HG02610 (cell line): ENCODE measurements at regions not wholly inside any gene's neighbourhood (a gene's known extent, or its start where the extent isn't known, plus 50 kb on each side); places are given as distances from the start of the nearest gene placed in this dataset.
"Not testable (repeated sequence)": the region's sequence is repeated elsewhere in the genome, so short reads cannot be mapped to it uniquely, and the experiment has no call there.

Experiments
- ATAC-seq: cut with Tn5 transposase; IDR thresholded peaks from one replicate; pipeline ENCODE4 v1.9.1; 2021; ENCODE audit warnings: mild to moderate bottlenecking, moderate library complexity; ENCODE audit not compliant: unreplicated experiment

GRCh38 chr12:3418609-3419390, 72.2 kb upstream of the PRMT8 start:
- ATAC-seq: no peak

GRCh38 chr12:3419558-3419957, 71.4 kb upstream of the PRMT8 start:
- ATAC-seq: no peak

GRCh38 chr12:3420693-3421092, 70.3 kb upstream of the PRMT8 start:
- no peak for ATAC-seq

GRCh38 chr12:3421191-3421978, 69.6 kb upstream of the PRMT8 start:
- no peak for ATAC-seq

- ATAC-seq: not testable (repeated sequence)
Measured at GRCh38 chr12:3424796-3425195, 66.2 kb upstream of the PRMT8 start.

DNA sequence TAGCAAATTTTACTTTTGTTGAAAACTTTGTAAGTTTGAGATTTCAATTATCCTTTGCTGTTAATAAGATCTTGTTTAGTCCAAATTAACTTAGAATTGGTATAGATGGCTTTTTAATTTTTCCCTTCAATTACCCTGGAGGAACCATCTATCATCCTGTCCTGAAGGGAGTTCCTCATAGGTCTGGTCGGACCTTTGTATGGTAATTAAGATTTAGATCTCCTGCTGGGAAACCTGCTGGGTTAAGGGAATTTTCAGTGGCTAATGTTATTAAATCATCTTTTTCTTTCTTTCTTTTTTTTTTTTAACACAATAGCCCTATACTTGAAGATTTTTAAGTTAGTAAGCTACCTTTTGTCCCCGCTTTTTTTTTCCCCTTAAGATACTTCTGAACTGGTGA, 63.0 kb upstream of the PRMT8 start:
- no peak for ATAC-seq

DNA sequence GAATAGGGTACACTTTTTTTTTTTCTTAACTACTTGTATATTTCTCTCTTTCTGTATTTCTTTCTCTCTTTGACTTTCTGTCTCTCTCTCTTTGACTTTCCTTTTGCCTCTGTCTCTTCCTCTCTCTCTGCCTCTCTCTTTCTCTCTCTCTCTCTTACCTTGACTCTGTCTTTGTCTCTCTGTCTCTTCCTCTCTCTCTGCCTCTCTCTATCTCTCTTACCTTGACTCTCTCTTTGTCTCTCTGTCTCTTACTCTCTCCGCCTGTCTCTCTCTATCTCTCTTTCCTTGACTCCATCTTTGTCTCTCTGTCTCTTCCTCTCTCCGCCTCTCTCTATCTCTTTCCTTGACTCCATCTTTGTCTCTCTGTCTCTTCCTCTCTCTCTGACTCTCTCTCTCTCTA, 62.4 kb upstream of the PRMT8 start:
- no peak for ATAC-seq

- not testable (repeated sequence) for ATAC-seq
Measured at GRCh38 chr12:3429523-3429922, 61.5 kb upstream of the PRMT8 start.

GRCh38 chr12:3431686-3432085, 59.3 kb upstream of the PRMT8 start:
- ATAC-seq: no peak

DNA sequence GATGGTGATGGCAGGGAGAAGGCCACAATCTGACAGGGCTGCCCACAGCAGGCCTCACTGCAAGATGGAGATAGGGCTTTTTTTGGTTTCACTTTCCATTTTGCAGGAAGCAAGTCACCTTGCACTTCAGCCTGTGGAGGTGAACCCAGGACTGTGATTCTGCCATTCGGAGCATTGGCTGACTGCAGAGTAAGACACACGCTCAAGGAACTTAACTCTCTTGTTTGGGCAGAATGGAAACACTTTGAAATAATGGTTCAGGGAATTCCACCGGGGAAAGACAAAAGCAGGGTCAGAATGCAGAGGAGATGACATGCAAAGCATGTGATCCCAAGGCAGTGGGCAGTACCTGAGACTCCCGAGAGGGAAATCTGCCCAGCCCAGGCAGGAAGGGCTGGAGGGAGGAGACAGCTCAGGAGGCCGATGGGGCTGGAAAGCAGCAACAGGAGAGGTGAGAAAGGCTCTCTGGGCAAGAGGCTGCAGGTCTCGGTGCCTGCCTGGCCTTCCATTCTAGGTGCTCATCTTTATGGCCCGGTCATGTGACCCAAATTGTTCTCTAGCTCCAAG, 58.7 kb upstream of the PRMT8 start:
- no peak for ATAC-seq

DNA sequence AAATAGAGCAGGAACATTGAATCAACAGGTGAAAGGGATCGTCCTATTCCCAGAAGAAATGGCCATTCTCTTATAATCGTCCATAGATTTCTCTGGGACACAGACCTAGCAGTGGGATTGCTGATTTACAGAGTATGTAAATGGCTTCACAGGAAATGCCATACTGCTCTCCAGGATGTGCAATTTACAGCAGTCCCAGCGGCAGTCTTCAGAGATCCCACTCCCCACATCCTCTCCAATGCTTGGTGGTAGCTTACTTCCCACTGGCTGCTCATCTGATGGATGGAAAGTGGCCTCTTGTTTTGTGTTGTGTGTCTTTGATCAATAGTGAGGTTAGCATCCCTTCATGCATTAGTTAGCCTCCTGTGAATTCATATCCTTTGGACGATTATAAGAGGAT, 58.1 kb upstream of the PRMT8 start:
- no peak for ATAC-seq

- no peak for ATAC-seq
Measured at GRCh38 chr12:3436461-3437065, 54.4 kb upstream of the PRMT8 start.

DNA sequence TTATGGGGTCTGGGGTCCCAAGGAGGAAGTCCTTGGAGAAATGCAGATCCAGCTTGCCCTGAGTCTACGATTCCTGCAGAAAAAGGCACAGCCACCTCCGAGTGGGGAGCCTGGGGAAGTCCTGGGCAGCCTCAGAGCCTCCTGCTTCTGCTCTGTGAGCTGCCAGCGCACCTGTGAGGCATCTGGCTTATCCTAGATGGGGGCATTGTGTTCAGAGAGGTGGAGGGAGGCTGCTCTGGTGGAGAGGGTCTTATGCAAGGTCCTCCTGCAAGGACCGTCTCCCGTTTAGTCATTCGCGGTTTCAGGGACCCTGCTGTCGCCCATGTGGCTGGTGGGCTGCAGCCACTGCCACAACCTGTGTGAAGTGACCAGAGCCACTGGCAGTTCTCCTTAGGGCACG, 53.0 kb upstream of the PRMT8 start:
- ATAC-seq: no peak

DNA sequence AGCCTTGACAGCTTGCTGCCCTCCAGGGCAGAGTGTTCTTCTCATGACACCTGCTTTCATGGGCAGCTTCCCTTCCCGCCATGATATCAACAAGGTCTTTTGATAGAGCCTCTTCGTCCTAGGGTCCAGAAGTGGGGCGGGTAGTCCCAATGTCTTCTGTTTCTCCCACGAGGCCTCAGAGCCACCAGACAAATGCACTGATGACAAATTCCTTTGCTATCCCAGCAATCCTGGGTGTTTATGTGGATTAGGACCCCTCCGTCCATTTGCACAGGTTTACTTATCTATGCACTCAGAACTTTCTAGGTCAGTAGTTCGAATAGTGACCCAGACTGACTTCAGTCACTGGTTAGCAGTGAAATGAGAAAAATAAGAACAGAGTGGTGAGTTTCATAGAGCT, 52.6 kb upstream of the PRMT8 start:
- ATAC-seq: no peak
